ENCODE measurements at regions not wholly inside any gene's neighbourhood (a gene's known extent, or its start where the extent isn't known, plus 50 kb on each side); places are given as distances from the start of the nearest gene placed in this dataset.

- no peak overlapping the region for H3K9ac ChIP-seq (ENCODE audit: low read length)
- no peak overlapping the region for H2AFZ ChIP-seq (ENCODE audit: low read depth, low read length, poor library complexity, severe bottlenecking)
- no peaks in the 10 kb centered on the region for H4K20me1 ChIP-seq (ENCODE audit: insufficient read depth)
- intact Hi-C loops (cut with micrococcal nuclease), result loop anchor here (10.0 kb wide), 1 partner anchor 574 kb away; no protein-coding TSS in a partner anchor
- ChIA-PET RAD21 (ENCODE audit: low non-redundant PET in 1 of 2, low total read pairs in 2 of 2, uncharacterized antibody in 2 of 2, unreplicated experiment in 2 of 2) (no interaction called here), CTCF (interaction anchor here (1.2 kb wide), 1 partner anchor 191 kb away, joined by 4 read pairs; no protein-coding TSS in a partner anchor), POLR2A (no interaction called here)
- H3K79me2 ChIP-seq (ENCODE audit: insufficient read depth, low read length), result no peaks in the 10 kb centered on the region
- no peaks in the 10 kb centered on the region for H3K9me3 ChIP-seq (ENCODE audit: control insufficient read depth in 1 of 2, insufficient read depth in 1 of 2, low read depth in 1 of 2, low read length in 2 of 2)
- no peak for ATAC-seq
- no peak for DNase-seq (ENCODE audit: low read depth, low spot score)
- peaks cover 23% of the 10 kb centered on the region for H3K27me3 ChIP-seq (ENCODE audit: insufficient read depth, low read length)
- no TSS peak for BruUV-seq (replicated peaks)
- H3K9me2 ChIP-seq (ENCODE audit: insufficient read depth), result no peaks in the 10 kb centered on the region
- no peak for TF ChIP-seq CBX3 (IDR thresholded peaks at IDR 0.05; ENCODE audit: low read depth)
- no peak for TF ChIP-seq ZBTB33 (IDR thresholded peaks at IDR 0.05; ENCODE audit: extremely low read depth, insufficient replicate concordance, low read length)
- no peak for TF ChIP-seq CEBPB (IDR thresholded peaks at IDR 0.05; ENCODE audit: low read depth)
- TF ChIP-seq EZH2 (IDR thresholded peaks at IDR 0.05), result no peak
- no peak for TF ChIP-seq TCF7L2 (IDR thresholded peaks at IDR 0.05; ENCODE audit: borderline replicate concordance, extremely low read depth, insufficient read depth, insufficient read length)
- TF ChIP-seq ZNF274 (IDR thresholded peaks at IDR 0.05; ENCODE audit: low read depth, low read length), result no peak
- no peak for TF ChIP-seq FOSL1 (IDR thresholded peaks at IDR 0.05; ENCODE audit: low read depth)
- no peak for TF ChIP-seq YY1 (IDR thresholded peaks at IDR 0.05; ENCODE audit: extremely low read depth, insufficient replicate concordance, low read depth, low read length)
- no peak for TF ChIP-seq ZFX (IDR thresholded peaks at IDR 0.05)
- no peak for TF ChIP-seq ELF1 (IDR thresholded peaks at IDR 0.05; ENCODE audit: borderline replicate concordance, low read depth)
- TF ChIP-seq CTCF (IDR thresholded peaks at IDR 0.05 in 2 of 3, conservative IDR thresholded peaks at IDR 0.05 in 1 of 3; ENCODE audit: borderline replicate concordance in 1 of 3, insufficient read depth in 1 of 3, low read depth in 2 of 3, low read length in 2 of 3), result no peak
- no peak for TF ChIP-seq EGR1 (IDR thresholded peaks at IDR 0.05; ENCODE audit: low read depth)
- no peaks in the 10 kb centered on the region for H3K36me3 ChIP-seq (ENCODE audit: control insufficient read depth in 1 of 2, insufficient read depth in 2 of 2, low read length in 2 of 2)
- H3K4me3 ChIP-seq (replicated peaks in 1 of 2; ENCODE audit: low read depth in 1 of 2, low read length in 2 of 2), result no peak overlapping the region
- no peak overlapping the region for H3K4me2 ChIP-seq (ENCODE audit: low read length)
- no peak overlapping the region for H3K27ac ChIP-seq (ENCODE audit: low read depth, low read length)
- H3K4me1 ChIP-seq (ENCODE audit: control insufficient read depth in 1 of 2, insufficient read depth in 2 of 2, low read length in 2 of 2), result no peaks in the 10 kb centered on the region
Measured at GRCh38 chr1:60859111-60859510, 223.2 kb upstream of the NFIA start.

All from HCT116 (cell line).